Lower leg skin (tissue), 3 donors: ENCODE measurements at regions not wholly inside any gene's neighbourhood (a gene's known extent, or its start where the extent isn't known, plus 50 kb on each side); places are given as distances from the start of the nearest gene placed in this dataset.

Source experiments
- POLR2A ChIP-seq, 2 donors: fragments of 450-650 bp; IDR thresholded peaks; one replicate each; pipeline ENCODE4 v1.6.1; 2016 to 2017; ENCODE audit warnings: antibody characterized with exemption in 2 of 2, mild to moderate bottlenecking in 1 of 2, moderate library complexity in 1 of 2
- TF ChIP-seq, protein P1 (sequence below), 3 donors: fragments of 450-650 bp; IDR thresholded peaks; one replicate each; pipeline ENCODE4 v1.5.1; 2016; ENCODE audit warnings: antibody characterized with exemption in 3 of 3, mild to moderate bottlenecking in 3 of 3, moderate library complexity in 2 of 3

DNA sequence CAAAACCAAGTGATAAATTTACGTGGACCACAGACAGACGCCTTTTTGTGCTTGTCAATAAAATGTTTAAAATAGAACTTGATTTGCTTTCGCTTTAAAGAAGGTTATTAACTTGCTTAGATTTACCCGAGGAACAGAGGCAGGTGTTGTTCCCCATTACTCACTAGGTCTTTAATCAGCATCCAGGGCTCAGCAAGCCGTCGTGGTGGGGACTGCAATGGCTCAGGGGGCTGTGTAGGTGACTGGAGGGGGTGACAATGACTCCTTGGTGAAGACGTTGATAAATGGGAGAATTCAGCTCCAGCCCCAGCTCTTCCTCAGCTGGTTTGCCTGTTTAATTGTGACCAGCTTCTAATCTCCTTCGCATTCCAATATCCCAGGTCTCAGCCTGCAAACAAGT, 231.4 kb downstream of the TMEM114 start:
- TF ChIP-seq, protein P1, sequence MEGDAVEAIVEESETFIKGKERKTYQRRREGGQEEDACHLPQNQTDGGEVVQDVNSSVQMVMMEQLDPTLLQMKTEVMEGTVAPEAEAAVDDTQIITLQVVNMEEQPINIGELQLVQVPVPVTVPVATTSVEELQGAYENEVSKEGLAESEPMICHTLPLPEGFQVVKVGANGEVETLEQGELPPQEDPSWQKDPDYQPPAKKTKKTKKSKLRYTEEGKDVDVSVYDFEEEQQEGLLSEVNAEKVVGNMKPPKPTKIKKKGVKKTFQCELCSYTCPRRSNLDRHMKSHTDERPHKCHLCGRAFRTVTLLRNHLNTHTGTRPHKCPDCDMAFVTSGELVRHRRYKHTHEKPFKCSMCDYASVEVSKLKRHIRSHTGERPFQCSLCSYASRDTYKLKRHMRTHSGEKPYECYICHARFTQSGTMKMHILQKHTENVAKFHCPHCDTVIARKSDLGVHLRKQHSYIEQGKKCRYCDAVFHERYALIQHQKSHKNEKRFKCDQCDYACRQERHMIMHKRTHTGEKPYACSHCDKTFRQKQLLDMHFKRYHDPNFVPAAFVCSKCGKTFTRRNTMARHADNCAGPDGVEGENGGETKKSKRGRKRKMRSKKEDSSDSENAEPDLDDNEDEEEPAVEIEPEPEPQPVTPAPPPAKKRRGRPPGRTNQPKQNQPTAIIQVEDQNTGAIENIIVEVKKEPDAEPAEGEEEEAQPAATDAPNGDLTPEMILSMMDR (IDR thresholded peaks at IDR 0.05) = no peak
- no peak for TF ChIP-seq POLR2A (IDR thresholded peaks at IDR 0.05)
